ENCODE measurements at regions not wholly inside any gene's neighbourhood (a gene's known extent, or its start where the extent isn't known, plus 50 kb on each side); places are given as distances from the start of the nearest gene placed in this dataset.

DNA sequence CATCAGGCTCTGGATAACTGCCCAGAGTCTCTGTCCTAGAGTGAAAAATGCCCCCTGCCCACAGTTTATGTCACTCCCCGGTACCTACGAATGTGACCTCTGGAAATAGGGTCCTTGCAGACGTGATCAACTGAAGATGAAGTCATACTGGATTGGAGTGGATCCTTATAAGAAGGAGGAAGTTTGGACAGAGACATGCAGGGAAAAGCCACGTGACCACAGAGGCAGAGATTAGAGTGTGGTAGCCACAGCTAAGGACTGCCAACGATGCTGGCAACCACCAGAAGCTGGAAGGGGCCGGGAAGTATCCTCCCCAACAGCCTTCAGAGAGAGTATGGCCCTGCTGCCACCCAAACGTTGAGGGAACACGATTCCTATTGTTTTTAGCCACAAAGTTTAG, 101.2 kb upstream of the NCOR2 start:
- Histone ChIP-seq H3K4me3 (ENCODE audit: low read length) (no peak overlapping the region), H3K79me2 (ENCODE audit: control insufficient read depth, low read length) (no peaks in the 10 kb centered on the region), H3K27ac (ENCODE audit: low read depth, low read length) (no peak overlapping the region), H4K20me1 (ENCODE audit: control insufficient read depth, insufficient read depth, low read depth, low read length) (no peaks in the 10 kb centered on the region), H3F3A (ENCODE audit: control insufficient read depth, insufficient read depth) (no peaks in the 10 kb centered on the region), H3K36me3 (ENCODE audit: control insufficient read depth, low read length) (no peaks in the 10 kb centered on the region), H3K27me3 (ENCODE audit: control insufficient read depth, low read length) (no peaks in the 10 kb centered on the region), H3K4me2 (ENCODE audit: low read length) (no peak overlapping the region), H3K9me3 (ENCODE audit: control insufficient read depth, insufficient read depth, low read length) (no peaks in the 10 kb centered on the region), H3K9me2 (replicated peaks; ENCODE audit: control insufficient read depth, low read length) (no peaks in the 10 kb centered on the region), H3K4me1 (ENCODE audit: control insufficient read depth, low read length) (peaks cover 5% of the 10 kb centered on the region; the same call in 1 of the 2 replicates)
- TF ChIP-seq, protein P1, sequence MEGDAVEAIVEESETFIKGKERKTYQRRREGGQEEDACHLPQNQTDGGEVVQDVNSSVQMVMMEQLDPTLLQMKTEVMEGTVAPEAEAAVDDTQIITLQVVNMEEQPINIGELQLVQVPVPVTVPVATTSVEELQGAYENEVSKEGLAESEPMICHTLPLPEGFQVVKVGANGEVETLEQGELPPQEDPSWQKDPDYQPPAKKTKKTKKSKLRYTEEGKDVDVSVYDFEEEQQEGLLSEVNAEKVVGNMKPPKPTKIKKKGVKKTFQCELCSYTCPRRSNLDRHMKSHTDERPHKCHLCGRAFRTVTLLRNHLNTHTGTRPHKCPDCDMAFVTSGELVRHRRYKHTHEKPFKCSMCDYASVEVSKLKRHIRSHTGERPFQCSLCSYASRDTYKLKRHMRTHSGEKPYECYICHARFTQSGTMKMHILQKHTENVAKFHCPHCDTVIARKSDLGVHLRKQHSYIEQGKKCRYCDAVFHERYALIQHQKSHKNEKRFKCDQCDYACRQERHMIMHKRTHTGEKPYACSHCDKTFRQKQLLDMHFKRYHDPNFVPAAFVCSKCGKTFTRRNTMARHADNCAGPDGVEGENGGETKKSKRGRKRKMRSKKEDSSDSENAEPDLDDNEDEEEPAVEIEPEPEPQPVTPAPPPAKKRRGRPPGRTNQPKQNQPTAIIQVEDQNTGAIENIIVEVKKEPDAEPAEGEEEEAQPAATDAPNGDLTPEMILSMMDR (IDR thresholded peaks at IDR 0.05; ENCODE audit: low read depth, low read length, poor library complexity, severe bottlenecking): no peak
- TF ChIP-seq EZH2phosphoT487 (IDR thresholded peaks at IDR 0.05; ENCODE audit: borderline replicate concordance, low read length): no peak

DNA sequence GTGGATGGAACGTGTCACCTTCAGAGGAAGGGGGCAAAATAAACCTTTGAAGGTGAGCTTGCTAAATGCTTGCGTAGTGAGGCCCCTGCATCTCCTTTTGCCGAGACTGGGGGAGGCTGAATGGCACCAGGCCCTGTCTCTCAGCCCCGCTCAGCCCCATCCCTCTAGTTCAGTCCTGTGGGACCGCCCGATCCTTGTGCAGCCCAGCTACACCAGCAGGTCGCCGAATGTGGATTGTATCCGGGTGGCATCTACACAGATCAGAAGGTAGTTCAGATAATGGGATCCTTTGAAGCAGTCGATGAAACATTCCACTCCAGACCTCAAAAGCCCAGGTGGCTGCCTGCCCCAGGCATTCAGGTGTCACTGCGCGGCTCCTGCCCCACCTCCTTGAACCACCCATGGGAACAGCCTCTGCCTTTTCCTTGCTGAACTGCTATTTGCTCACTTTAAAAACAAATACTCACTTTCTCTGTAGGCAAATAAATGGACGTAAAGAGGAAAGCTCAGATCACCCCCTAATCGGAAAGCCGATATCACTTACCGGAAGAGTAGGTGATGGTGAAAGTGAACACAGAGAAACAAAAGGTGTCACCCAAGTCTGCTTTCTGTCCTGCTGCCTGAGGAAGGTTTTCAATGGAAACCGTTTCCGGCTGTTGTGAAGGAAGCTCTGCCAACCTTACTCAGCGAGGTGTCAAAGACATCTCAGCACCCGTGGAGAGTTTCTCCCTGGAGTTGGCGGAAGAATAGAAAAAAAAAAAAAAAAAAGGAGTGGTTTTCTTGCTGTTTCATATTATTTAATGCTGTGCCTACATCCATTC, 100.3 kb upstream of the NCOR2 start:
- H3K27ac ChIP-seq (ENCODE audit: low read depth, low read length): no peak overlapping the region
- H3K4me3 ChIP-seq (ENCODE audit: low read length): no peak overlapping the region
- no peaks in the 10 kb centered on the region for H3K9me3 ChIP-seq (ENCODE audit: control insufficient read depth, insufficient read depth, low read length)
- no peaks in the 10 kb centered on the region for H3K27me3 ChIP-seq (ENCODE audit: control insufficient read depth, low read length)
- H3F3A ChIP-seq (ENCODE audit: control insufficient read depth, insufficient read depth): no peaks in the 10 kb centered on the region
- H3K4me1 ChIP-seq (ENCODE audit: control insufficient read depth, low read length): peaks cover 5% of the 10 kb centered on the region; the same call in 1 of the 2 replicates
- no peaks in the 10 kb centered on the region for H3K9me2 ChIP-seq (replicated peaks; ENCODE audit: control insufficient read depth, low read length)
- no peaks in the 10 kb centered on the region for H3K79me2 ChIP-seq (ENCODE audit: control insufficient read depth, low read length)
- H3K36me3 ChIP-seq (ENCODE audit: control insufficient read depth, low read length): no peaks in the 10 kb centered on the region
- TF ChIP-seq, protein P1 (IDR thresholded peaks at IDR 0.05; ENCODE audit: low read depth, low read length, poor library complexity, severe bottlenecking): no peak
- no peak for TF ChIP-seq EZH2phosphoT487 (IDR thresholded peaks at IDR 0.05; ENCODE audit: borderline replicate concordance, low read length)
- H4K20me1 ChIP-seq (ENCODE audit: control insufficient read depth, insufficient read depth, low read depth, low read length): no peaks in the 10 kb centered on the region
- H3K4me2 ChIP-seq (ENCODE audit: low read length): no peak overlapping the region

DNA sequence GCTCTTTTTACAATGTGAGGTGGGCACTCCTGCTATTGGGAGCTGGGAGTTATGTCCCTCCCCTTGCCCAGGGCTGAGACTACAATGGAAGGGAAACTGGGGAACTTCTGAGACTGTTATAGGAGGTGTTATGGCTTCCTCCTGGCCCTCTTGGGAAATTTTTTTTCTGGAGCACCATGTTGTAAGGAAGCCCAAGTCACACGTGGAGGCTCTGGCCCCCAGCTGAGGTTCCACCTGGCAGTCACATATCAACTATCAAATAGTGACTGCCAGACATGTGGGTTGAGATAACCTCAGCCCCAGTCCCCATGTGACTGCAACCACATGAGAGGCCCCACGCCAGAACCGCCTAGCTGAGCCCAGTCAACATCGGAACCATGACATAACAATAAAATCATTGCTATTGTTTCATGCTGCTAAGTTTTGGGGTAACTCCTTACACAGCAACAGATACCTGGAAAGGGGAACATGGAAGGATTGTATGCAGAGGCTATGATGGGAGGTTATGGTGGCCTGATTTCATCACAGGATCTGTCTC, 99.4 kb upstream of the NCOR2 start:
- no peaks in the 10 kb centered on the region for H3K36me3 ChIP-seq (ENCODE audit: control insufficient read depth, low read length)
- H3K27me3 ChIP-seq (ENCODE audit: control insufficient read depth, low read length): no peaks in the 10 kb centered on the region
- no peaks in the 10 kb centered on the region for H3K9me3 ChIP-seq (ENCODE audit: control insufficient read depth, insufficient read depth, low read length)
- H3K4me2 ChIP-seq (ENCODE audit: low read length): no peak overlapping the region
- H3F3A ChIP-seq (ENCODE audit: control insufficient read depth, insufficient read depth): no peaks in the 10 kb centered on the region
- H3K79me2 ChIP-seq (ENCODE audit: control insufficient read depth, low read length): no peaks in the 10 kb centered on the region
- H3K4me3 ChIP-seq (ENCODE audit: low read length): no peak overlapping the region
- H3K27ac ChIP-seq (ENCODE audit: low read depth, low read length): no peak overlapping the region
- H3K9me2 ChIP-seq (replicated peaks; ENCODE audit: control insufficient read depth, low read length): no peaks in the 10 kb centered on the region
- H4K20me1 ChIP-seq (ENCODE audit: control insufficient read depth, insufficient read depth, low read depth, low read length): no peaks in the 10 kb centered on the region
- peaks cover 5% of the 10 kb centered on the region; the same call in 1 of the 2 replicates for H3K4me1 ChIP-seq (ENCODE audit: control insufficient read depth, low read length)
- TF ChIP-seq, protein P1 (IDR thresholded peaks at IDR 0.05; ENCODE audit: low read depth, low read length, poor library complexity, severe bottlenecking): no peak
- no peak for TF ChIP-seq EZH2phosphoT487 (IDR thresholded peaks at IDR 0.05; ENCODE audit: borderline replicate concordance, low read length)

All from DOHH2 (cell line).